ENCODE measurements at regions not wholly inside any gene's neighbourhood (a gene's known extent, or its start where the extent isn't known, plus 50 kb on each side); places are given as distances from the start of the nearest gene placed in this dataset.
A peak's percentile ranks its signal among the peaks of the same experiment; 100 is the strongest.
"Not testable (repeated sequence)": the region's sequence is repeated elsewhere in the genome, so short reads cannot be mapped to it uniquely, and the experiment has no call there.

DNA sequence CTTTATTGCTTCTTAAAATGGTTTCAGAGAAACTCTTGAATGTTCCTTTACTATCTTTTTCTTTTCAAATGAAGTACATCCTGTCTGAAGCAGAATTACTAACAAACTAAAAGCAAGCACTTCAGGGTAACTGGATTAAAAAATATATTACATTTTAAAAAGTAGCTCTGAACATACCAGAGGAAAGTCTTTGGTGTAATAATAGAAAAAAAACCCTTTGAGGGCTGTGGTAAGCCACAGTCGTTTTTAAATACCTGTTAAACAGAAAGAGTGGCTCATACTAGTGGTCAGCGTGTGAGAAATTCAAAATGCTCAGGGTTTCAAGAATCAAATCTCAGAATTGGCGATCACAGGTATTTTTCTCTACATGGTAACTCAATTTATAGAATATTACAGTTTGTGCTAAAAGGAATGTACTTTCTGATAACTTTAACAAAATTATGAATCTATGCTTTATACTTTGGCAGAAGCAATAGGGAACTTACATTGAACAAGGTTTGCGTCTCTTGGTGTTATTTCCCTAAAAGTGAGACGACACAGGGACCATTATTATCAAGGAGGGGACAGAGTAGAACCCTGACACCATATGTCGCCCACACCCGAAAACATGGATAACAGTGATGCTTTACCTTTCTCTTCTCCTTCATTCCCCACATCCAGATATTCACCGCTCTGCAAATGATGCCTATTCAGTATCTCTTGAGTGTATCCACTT, 97.0 kb upstream of the DPH5 start:
- H3K4me1 ChIP-seq (ENCODE audit: control insufficient read depth in 1 of 2, insufficient read depth in 2 of 2, low read length in 2 of 2): no peaks in the 10 kb centered on the region
- DNase-seq (no peak), ATAC-seq (ENCODE audit: low FRiP score) (no peak)
- H3K27ac ChIP-seq (ENCODE audit: low read depth in 1 of 2, low read length in 2 of 2): no peak overlapping the region
- no peaks in the 10 kb centered on the region for H3K9me3 ChIP-seq (ENCODE audit: control insufficient read depth, low read length)
- no peak overlapping the region for H3K4me3 ChIP-seq (ENCODE audit: low read length in 2 of 2)
- intact Hi-C loops (cut with DNase I): no loop called here
- 82 to 85% methylated on average over 8 of the region's 8 CpGs for WGBS, 2 donors
- no peaks in the 10 kb centered on the region for H3K36me3 ChIP-seq (ENCODE audit: control insufficient read depth in 1 of 2, insufficient read depth in 2 of 2, low read length in 1 of 2)
- no peaks in the 10 kb centered on the region for H3K27me3 ChIP-seq (ENCODE audit: control insufficient read depth in 1 of 2, insufficient read depth in 2 of 2, low read length in 1 of 2)

DNA sequence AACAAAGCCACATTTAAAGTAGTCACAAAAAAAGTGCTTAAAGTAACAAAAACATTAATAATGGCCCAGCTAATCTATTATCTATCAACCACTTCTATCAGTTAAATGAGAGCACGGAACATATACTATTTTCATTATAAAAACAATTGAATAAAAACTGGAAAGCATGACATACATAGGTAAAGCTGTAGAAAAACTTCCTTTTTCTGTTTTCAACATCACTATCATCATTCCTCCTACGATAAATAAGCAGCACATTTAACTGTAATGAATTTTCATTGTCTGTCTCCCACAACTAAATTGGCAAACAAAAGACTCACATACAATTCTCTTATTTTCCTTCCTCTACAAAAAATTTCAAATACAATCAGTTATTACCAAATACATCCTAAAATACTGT, 96.4 kb upstream of the DPH5 start:
- DNase-seq: no peak
- intact Hi-C loops (cut with DNase I): no loop called here
- ATAC-seq (ENCODE audit: low FRiP score): no peak
- Histone ChIP-seq H3K36me3 (ENCODE audit: control insufficient read depth in 1 of 2, insufficient read depth in 2 of 2, low read length in 1 of 2) (no peaks in the 10 kb centered on the region), H3K4me3 (ENCODE audit: low read length in 2 of 2) (no peak overlapping the region), H3K4me1 (ENCODE audit: control insufficient read depth in 1 of 2, insufficient read depth in 2 of 2, low read length in 2 of 2) (no peaks in the 10 kb centered on the region), H3K27ac (ENCODE audit: low read depth in 1 of 2, low read length in 2 of 2) (no peak overlapping the region), H3K27me3 (ENCODE audit: control insufficient read depth in 1 of 2, insufficient read depth in 2 of 2, low read length in 1 of 2) (no peaks in the 10 kb centered on the region), H3K9me3 (ENCODE audit: control insufficient read depth, low read length) (no peaks in the 10 kb centered on the region)
- 77 to 83% methylated on average over 2 of the region's 2 CpGs for WGBS, 2 donors

DNA sequence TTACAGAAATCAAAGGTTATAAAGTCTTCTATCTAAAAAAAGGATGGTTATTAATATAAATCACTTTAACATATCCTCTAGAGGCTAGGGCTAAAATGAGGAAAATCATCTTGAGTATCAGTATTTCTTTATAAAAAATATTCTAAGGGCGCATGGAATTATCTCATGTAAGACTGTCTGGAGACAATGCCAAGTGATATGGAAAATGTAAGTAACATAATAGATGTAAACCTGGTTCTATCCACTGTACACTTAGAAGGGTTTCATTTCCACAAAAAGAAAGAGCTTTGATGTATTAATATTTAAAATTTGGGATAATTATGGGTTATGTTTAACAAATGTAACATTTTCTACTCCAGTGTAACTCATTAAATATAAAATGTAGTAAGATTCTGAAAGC, 95.9 kb upstream of the DPH5 start:
- no peak overlapping the region for H3K27ac ChIP-seq (ENCODE audit: low read depth in 1 of 2, low read length in 2 of 2)
- WGBS, 2 donors: 91 to 93% methylated on average over 1 of the region's 1 CpG
- ATAC-seq (ENCODE audit: low FRiP score): no peak
- H3K9me3 ChIP-seq (ENCODE audit: control insufficient read depth, low read length): no peaks in the 10 kb centered on the region
- DNase-seq: no peak
- intact Hi-C loops (cut with DNase I): no loop called here
- no peaks in the 10 kb centered on the region for H3K36me3 ChIP-seq (ENCODE audit: control insufficient read depth in 1 of 2, insufficient read depth in 2 of 2, low read length in 1 of 2)
- no peaks in the 10 kb centered on the region for H3K4me1 ChIP-seq (ENCODE audit: control insufficient read depth in 1 of 2, insufficient read depth in 2 of 2, low read length in 2 of 2)
- H3K4me3 ChIP-seq (ENCODE audit: low read length in 2 of 2): no peak overlapping the region
- no peaks in the 10 kb centered on the region for H3K27me3 ChIP-seq (ENCODE audit: control insufficient read depth in 1 of 2, insufficient read depth in 2 of 2, low read length in 1 of 2)

DNA sequence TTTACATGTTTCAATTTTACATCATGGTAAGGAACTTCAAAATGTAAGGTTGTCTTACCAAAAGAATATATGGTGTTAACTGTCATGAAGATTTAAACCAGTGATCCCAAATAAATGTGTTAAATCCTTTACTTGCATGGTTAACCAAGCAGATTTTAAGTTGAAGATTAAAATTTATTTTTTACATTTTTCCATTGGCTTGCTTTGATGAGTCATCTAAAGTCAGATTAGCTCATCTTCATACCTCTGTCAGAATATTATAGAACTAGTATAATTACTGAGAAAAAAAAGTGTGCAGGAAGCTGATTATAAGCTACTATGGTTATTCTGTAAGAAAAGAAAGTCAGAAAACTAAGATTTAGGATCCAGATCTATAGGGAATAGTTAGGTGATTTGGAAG, 95.3 kb upstream of the DPH5 start:
- H3K4me1 ChIP-seq (ENCODE audit: control insufficient read depth in 1 of 2, insufficient read depth in 2 of 2, low read length in 2 of 2): no peaks in the 10 kb centered on the region
- no peaks in the 10 kb centered on the region for H3K36me3 ChIP-seq (ENCODE audit: control insufficient read depth in 1 of 2, insufficient read depth in 2 of 2, low read length in 1 of 2)
- DNase-seq (no peak), ATAC-seq (ENCODE audit: low FRiP score) (no peak)
- no peak overlapping the region for H3K4me3 ChIP-seq (ENCODE audit: low read length in 2 of 2)
- H3K27me3 ChIP-seq (ENCODE audit: control insufficient read depth in 1 of 2, insufficient read depth in 2 of 2, low read length in 1 of 2): no peaks in the 10 kb centered on the region
- H3K9me3 ChIP-seq (ENCODE audit: control insufficient read depth, low read length): no peaks in the 10 kb centered on the region
- H3K27ac ChIP-seq (ENCODE audit: low read depth in 1 of 2, low read length in 2 of 2): no peak overlapping the region
- intact Hi-C loops (cut with DNase I): no loop called here

DNA sequence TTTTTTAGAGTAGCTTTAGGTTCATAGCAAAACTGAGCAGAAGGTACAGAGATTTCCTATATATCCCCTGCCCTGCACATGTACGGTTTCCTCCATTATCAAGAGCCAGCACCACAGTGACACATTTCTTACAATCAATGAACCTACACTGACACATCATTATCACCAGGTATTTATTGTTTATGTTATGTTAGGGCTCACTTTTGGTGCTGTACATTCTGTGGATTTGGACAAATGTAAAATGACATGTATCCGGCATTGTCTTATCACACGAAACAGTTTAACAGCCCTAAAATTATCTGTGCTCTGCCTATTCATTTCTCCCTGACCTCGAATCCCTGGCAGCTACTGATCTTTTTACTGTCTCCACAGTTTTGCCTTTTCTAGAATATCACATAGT, 93.7 kb upstream of the DPH5 start:
- intact Hi-C loops (cut with DNase I): no loop called here
- Histone ChIP-seq H3K36me3 (ENCODE audit: control insufficient read depth in 1 of 2, insufficient read depth in 2 of 2, low read length in 1 of 2) (no peaks in the 10 kb centered on the region), H3K9me3 (ENCODE audit: control insufficient read depth, low read length) (no peaks in the 10 kb centered on the region), H3K4me1 (ENCODE audit: control insufficient read depth in 1 of 2, insufficient read depth in 2 of 2, low read length in 2 of 2) (no peaks in the 10 kb centered on the region), H3K27ac (ENCODE audit: low read depth in 1 of 2, low read length in 2 of 2) (no peak overlapping the region), H3K4me3 (ENCODE audit: low read length in 2 of 2) (no peak overlapping the region), H3K27me3 (ENCODE audit: control insufficient read depth in 1 of 2, insufficient read depth in 2 of 2, low read length in 1 of 2) (no peaks in the 10 kb centered on the region)
- WGBS, 2 donors: 83 to 87% methylated on average over 4 of the region's 4 CpGs
- ATAC-seq (ENCODE audit: low FRiP score) (no peak), DNase-seq (no peak)

DNA sequence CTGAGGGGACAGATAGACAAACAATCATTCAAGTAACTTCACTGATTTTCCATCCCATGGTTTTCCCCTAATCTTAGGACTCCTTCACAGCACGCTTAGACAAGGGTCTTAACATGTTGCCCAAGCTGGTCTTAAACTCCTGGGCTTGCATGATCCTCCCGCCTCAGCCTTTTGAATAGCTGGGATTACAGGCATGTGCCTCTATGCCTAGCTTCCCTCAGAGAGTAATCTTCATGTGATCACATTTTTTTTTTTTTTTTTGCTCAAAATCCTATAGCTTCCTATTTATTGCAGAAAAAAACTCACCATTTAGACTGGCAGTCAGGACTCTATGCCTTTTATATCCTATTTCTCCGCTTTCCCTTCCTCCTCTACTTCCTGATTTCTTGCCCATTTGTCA, 90.4 kb upstream of the DPH5 start:
- 94% methylated on average over 3 of the region's 3 CpGs for WGBS, 2 donors
- Histone ChIP-seq H3K27ac (ENCODE audit: low read depth in 1 of 2, low read length in 2 of 2) (no peak overlapping the region), H3K27me3 (ENCODE audit: control insufficient read depth in 1 of 2, insufficient read depth in 2 of 2, low read length in 1 of 2) (no peaks in the 10 kb centered on the region), H3K4me1 (ENCODE audit: control insufficient read depth in 1 of 2, insufficient read depth in 2 of 2, low read length in 2 of 2) (no peaks in the 10 kb centered on the region), H3K36me3 (ENCODE audit: control insufficient read depth in 1 of 2, insufficient read depth in 2 of 2, low read length in 1 of 2) (no peaks in the 10 kb centered on the region), H3K4me3 (ENCODE audit: low read length in 2 of 2) (no peak overlapping the region), H3K9me3 (ENCODE audit: control insufficient read depth, low read length) (no peaks in the 10 kb centered on the region)
- no peak for ATAC-seq (ENCODE audit: low FRiP score)
- DNase-seq: no peak
- intact Hi-C loops (cut with DNase I): no loop called here

DNA sequence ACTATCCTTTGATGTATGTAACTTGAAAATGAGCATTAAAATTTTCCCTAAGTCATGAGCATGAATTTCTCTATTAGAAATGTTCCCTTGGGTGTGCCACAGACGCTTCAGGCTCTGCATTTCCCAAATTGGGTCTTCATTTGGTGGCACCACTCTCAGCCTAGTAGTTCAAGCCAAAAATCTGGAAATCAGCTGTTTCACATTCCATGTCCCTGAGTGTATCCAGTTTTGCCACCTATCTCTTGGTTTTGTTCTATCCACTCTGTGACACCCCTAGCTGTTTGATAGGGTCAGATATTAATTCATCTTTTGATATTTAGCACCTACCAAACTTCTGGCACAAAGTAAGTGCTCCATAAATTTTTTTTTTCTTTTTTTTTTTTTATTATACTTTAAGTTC, 89.5 kb upstream of the DPH5 start:
- ATAC-seq (ENCODE audit: low FRiP score) (no peak), DNase-seq (no peak)
- intact Hi-C loops (cut with DNase I): no loop called here

DNA sequence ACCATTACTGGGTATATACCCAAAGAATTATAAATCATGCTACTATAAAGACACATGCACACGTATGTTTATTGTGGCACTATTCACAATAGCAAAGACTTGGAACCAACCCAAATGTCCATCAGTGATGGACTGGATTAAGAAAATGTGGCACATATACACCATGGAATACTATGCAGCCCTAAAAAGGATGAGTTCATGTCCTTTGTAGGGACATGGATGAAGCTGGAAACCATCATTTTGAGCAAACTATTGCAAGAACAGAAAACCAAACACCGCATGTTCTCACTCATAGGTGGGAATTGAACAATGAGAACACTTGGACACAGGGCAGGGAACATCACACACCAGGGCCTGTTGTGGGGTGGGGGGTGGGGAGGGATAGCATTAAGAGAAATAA, 88.5 kb upstream of the DPH5 start:
- H3K4me1 ChIP-seq (ENCODE audit: control insufficient read depth in 1 of 2, insufficient read depth in 2 of 2, low read length in 2 of 2); ATAC-seq (ENCODE audit: low FRiP score); DNase-seq; H3K9me3 ChIP-seq (ENCODE audit: control insufficient read depth, low read length); H3K4me3 ChIP-seq (ENCODE audit: low read length in 2 of 2); H3K27me3 ChIP-seq (ENCODE audit: control insufficient read depth in 1 of 2, insufficient read depth in 2 of 2, low read length in 1 of 2); intact Hi-C loops (cut with DNase I); H3K36me3 ChIP-seq (ENCODE audit: control insufficient read depth in 1 of 2, insufficient read depth in 2 of 2, low read length in 1 of 2); H3K27ac ChIP-seq (ENCODE audit: low read depth in 1 of 2, low read length in 2 of 2): not testable (repeated sequence)
- WGBS, 2 donors: 81 to 93% methylated on average over 1 to 2 of the region's 2 CpGs

More for the DNA sequence above, 89.5 kb upstream of the DPH5 start:
- no peak overlapping the region for H3K27ac ChIP-seq (ENCODE audit: low read depth in 1 of 2, low read length in 2 of 2)
- no peaks in the 10 kb centered on the region for H3K9me3 ChIP-seq (ENCODE audit: control insufficient read depth, low read length)
- H3K4me1 ChIP-seq (ENCODE audit: control insufficient read depth in 1 of 2, insufficient read depth in 2 of 2, low read length in 2 of 2): no peaks in the 10 kb centered on the region
- H3K36me3 ChIP-seq (ENCODE audit: control insufficient read depth in 1 of 2, insufficient read depth in 2 of 2, low read length in 1 of 2): no peaks in the 10 kb centered on the region
- 14 to 35% methylated on average over 1 of the region's 1 CpG for WGBS, 2 donors
- no peak overlapping the region for H3K4me3 ChIP-seq (ENCODE audit: low read length in 2 of 2)
- no peaks in the 10 kb centered on the region for H3K27me3 ChIP-seq (ENCODE audit: control insufficient read depth in 1 of 2, insufficient read depth in 2 of 2, low read length in 1 of 2)

DNA sequence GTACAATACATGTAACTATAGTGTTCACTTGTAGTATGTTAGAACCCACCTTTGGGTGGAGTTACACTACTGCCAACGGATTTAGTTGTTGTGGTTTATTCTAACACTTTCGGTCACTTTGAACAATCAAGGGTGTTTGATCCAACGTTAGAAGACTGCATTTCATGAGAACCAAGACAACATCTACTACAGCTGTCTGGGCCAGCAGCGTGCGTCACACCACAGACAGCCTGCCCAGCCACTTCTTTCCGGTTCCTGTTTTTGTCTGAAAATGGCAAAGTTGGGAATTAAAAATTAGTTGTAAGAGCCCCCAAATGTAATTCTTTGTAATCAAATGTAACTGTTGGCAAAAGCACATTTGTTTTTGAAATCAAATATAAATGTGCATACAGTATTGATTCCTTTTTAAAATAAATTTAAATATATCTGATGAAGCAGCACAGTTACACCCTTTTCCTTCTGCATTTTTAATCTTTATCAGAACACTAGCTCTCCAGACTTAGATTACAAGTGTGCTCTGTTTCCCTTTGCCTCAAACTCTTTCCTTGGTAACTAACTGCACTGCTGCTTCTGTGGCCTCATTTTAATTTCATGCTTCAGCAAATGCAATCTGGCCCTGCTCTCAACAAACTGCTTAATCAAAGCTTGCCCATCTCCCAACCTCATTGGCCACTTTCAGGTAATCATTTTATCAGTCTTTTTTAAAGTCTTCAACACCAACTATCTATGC, 86.6 kb upstream of the DPH5 start:
- DNase-seq (peak in 1 of 2 donors; percentile 81), ATAC-seq (ENCODE audit: low FRiP score) (peak; percentile 46)
- H3K36me3 ChIP-seq (ENCODE audit: control insufficient read depth in 1 of 2, insufficient read depth in 2 of 2, low read length in 1 of 2): no peaks in the 10 kb centered on the region
- H3K27ac ChIP-seq (ENCODE audit: low read depth in 1 of 2, low read length in 2 of 2): no peak overlapping the region
- H3K9me3 ChIP-seq (ENCODE audit: control insufficient read depth, low read length): no peaks in the 10 kb centered on the region
- intact Hi-C loops (cut with DNase I): no loop called here
- H3K4me1 ChIP-seq (ENCODE audit: control insufficient read depth in 1 of 2, insufficient read depth in 2 of 2, low read length in 2 of 2): no peaks in the 10 kb centered on the region
- no peak overlapping the region for H3K4me3 ChIP-seq (ENCODE audit: low read length in 2 of 2)
- H3K27me3 ChIP-seq (ENCODE audit: control insufficient read depth in 1 of 2, insufficient read depth in 2 of 2, low read length in 1 of 2): no peaks in the 10 kb centered on the region
- WGBS, 2 donors: 23 to 29% methylated on average over 6 of the region's 6 CpGs
